Fibroblast of skin of left quadriceps (primary cell): ENCODE measurements at regions not wholly inside any gene's neighbourhood (a gene's known extent, or its start where the extent isn't known, plus 50 kb on each side); places are given as distances from the start of the nearest gene placed in this dataset.
"Not testable (repeated sequence)": the region's sequence is repeated elsewhere in the genome, so short reads cannot be mapped to it uniquely, and the experiment has no call there.

Experiments used
- DNase-seq, 2 experiments: peaks; one replicate each; pipeline ENCODE4 v3.0.0-alpha.2; 2013; ENCODE audit warnings: low read depth in 2 of 2

- no peak for DNase-seq
These were observed 194.0 kb downstream of the CASP12 start for GRCh38 chr11:104704146-104704830.

GRCh38 chr11:104700609-104701008 is 197.7 kb downstream of the CASP12 start:
- peak; percentile 52 to 56 for DNase-seq

- DNase-seq = no peak
These were observed 198.3 kb downstream of the CASP12 start for GRCh38 chr11:104699981-104700380.

- DNase-seq = no peak
These were observed 203.2 kb downstream of the CASP12 start for GRCh38 chr11:104695065-104695463.

- DNase-seq = peak; percentile 48 to 54
These were observed 203.8 kb downstream of the CASP12 start for GRCh38 chr11:104694259-104695064.

- DNase-seq = no peak
These were observed 205.5 kb downstream of the CASP12 start for GRCh38 chr11:104692751-104693150.

- no peak for DNase-seq
These were observed 207.1 kb downstream of the CASP12 start for GRCh38 chr11:104691129-104691528.

- peak in 1 of 2 experiments; percentile 29 for DNase-seq
These were observed 208.0 kb downstream of the CASP12 start for GRCh38 chr11:104690241-104690640.

- no peak for DNase-seq
These were observed 209.5 kb downstream of the CASP12 start for GRCh38 chr11:104688731-104689130.

- DNase-seq = no peak
These were observed 216.1 kb downstream of the CASP12 start for GRCh38 chr11:104682206-104682605.

GRCh38 chr11:104679258-104679657 is 219.0 kb downstream of the CASP12 start:
- DNase-seq = no peak

- no peak for DNase-seq
These were observed 219.9 kb downstream of the CASP12 start for GRCh38 chr11:104678408-104678807.

GRCh38 chr11:104677069-104677468 is 221.2 kb downstream of the CASP12 start:
- not testable (repeated sequence) for DNase-seq

- no peak for DNase-seq
These were observed 225.4 kb downstream of the CASP12 start for GRCh38 chr11:104672897-104673296.

GRCh38 chr11:104668797-104669463 is 229.3 kb downstream of the CASP12 start:
- peak; percentile 79 for DNase-seq

- no peak for DNase-seq
These were observed 231.6 kb downstream of the CASP12 start for GRCh38 chr11:104666624-104667023.

- peak in 1 of 2 experiments; percentile 13 for DNase-seq
These were observed 232.6 kb downstream of the CASP12 start for GRCh38 chr11:104665641-104666040.

- DNase-seq = no peak
These were observed 234.8 kb downstream of the CASP12 start for GRCh38 chr11:104663190-104664140.

- DNase-seq = no peak
These were observed 236.4 kb downstream of the CASP12 start for GRCh38 chr11:104661901-104662300.

- DNase-seq = no peak
These were observed 236.8 kb downstream of the CASP12 start for GRCh38 chr11:104661471-104661870.

- DNase-seq = no peak
These were observed 240.1 kb downstream of the CASP12 start for GRCh38 chr11:104658177-104658576.
